HG02884 (cell line): ENCODE measurements at regions not wholly inside any gene's neighbourhood (a gene's known extent, or its start where the extent isn't known, plus 50 kb on each side); places are given as distances from the start of the nearest gene placed in this dataset.
"Not testable (repeated sequence)": the region's sequence is repeated elsewhere in the genome, so short reads cannot be mapped to it uniquely, and the experiment has no call there.

Experiments used
- ATAC-seq: cut with Tn5 transposase; IDR thresholded peaks from one replicate; pipeline ENCODE4 v1.9.1; 2021; ENCODE audit warnings: mild to moderate bottlenecking, moderate library complexity; ENCODE audit not compliant: unreplicated experiment

GRCh38 chr4:129248621-129249020, 152.7 kb downstream of the C4orf33 start:
- no peak for ATAC-seq

GRCh38 chr4:129254126-129254525, 158.2 kb downstream of the C4orf33 start:
- no peak for ATAC-seq

- ATAC-seq: no peak
Observed at GRCh38 chr4:129254526-129254925, 158.6 kb downstream of the C4orf33 start.

DNA sequence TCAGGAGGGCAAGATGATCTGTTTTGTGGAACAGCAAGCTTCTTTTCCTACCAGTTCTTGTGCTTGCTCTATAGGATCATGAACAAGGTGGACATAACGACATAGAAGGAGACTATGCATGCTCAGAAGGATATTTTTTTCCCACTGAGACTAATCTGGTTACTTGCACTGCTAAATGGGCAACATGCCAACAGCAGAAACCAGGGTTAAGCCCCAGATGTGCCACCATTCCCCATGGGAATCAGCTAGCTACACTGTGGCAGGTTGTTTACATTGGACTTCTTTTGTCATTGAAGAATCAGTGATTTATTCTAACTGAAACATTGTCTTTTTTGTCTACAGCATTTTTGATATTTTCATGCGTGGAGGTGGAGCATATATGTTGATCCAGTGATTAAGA, 165.6 kb downstream of the C4orf33 start:
- ATAC-seq: no peak

DNA sequence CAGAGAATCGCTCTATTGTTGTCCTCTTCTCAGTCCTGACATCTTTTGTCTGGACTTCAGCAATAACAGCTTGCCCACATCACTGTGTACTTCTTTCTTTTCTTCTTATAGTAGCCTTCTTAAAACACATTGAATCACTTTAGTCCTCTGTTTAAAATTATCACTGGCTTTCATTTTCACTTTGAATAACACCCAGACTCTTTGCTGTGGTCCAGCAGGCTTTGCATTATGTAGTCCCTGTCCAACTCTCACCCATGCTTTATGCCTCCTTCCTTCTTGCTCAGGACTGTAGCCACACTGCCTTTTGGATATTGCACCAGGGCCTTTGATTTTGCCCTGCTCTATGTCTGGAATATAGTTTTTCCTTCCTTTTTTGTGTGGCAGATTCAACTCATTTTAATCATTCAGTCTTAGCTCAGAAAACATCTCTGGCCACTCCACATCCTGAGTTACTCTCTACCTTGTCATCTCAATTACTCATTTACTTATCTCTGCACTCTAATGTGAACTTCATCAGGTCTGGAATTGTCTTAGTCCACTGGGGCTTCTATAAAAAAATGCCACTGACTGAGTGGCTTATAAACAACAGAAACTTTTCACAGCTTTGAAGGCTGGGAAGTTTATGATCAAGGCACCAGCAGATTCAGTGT, 168.2 kb downstream of the C4orf33 start:
- ATAC-seq: peak; percentile 98

DNA sequence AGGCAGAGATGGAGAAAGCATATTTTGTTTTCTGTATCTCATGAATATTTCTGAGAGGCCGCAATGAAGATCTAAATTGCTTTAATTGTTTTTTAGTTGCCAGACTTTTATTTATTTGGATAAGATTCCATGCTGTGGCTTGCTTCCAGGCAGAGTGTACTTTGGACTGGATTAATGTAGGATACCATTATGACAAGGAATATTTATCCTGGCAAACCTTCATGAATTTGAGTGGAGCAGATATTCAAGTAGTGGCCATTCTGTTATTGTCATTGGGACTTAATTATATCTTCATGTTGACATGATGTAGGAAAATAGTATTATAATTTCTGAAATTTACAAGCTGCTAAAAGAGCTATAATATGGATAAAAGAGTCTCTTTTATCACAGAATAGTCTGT, 182.9 kb downstream of the C4orf33 start:
- no peak for ATAC-seq

GRCh38 chr4:129282293-129282692, 186.3 kb downstream of the C4orf33 start:
- ATAC-seq: no peak

- ATAC-seq: not testable (repeated sequence)
Observed at GRCh38 chr4:129292194-129292593, 196.2 kb downstream of the C4orf33 start.

GRCh38 chr4:129314781-129315180, 218.8 kb downstream of the C4orf33 start:
- no peak for ATAC-seq

DNA sequence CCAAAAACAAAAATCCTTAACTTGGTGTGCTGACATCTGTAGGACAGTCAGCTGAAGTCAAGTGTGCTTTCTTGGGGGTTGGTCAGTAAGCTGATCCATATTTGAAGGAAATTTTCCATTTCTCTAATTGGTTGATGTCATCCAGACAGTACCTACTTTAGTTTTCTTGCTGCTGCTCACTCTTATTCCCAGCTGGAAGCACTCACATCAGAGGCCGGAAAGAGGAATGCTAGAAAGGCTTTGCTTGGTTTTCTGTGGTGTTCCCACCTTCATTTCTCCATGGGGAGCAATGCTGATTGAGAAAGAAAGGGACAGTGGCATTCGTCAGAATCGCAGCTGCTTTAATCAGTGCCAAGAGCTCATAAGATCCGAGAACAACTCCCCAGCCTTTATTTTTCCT, 227.0 kb downstream of the C4orf33 start:
- ATAC-seq: no peak

DNA sequence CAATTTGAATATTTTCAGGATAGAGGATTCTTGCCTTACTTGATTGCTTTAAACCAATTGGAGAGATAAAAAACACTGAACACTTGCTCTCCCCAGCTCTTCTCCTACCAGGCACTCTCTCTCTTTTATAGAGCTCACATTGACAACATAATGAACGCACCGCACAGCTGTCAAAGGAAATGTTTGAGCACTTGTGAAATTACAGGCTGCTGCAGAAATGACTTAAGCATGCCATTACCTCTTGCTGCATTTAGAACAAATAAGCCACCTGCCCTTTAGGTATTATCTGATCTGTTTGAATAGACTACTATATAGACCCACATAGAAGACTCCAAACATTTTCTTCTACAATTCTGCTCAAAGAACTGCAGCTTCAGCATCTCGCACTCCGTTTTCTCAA, 227.7 kb downstream of the C4orf33 start:
- ATAC-seq: no peak

DNA sequence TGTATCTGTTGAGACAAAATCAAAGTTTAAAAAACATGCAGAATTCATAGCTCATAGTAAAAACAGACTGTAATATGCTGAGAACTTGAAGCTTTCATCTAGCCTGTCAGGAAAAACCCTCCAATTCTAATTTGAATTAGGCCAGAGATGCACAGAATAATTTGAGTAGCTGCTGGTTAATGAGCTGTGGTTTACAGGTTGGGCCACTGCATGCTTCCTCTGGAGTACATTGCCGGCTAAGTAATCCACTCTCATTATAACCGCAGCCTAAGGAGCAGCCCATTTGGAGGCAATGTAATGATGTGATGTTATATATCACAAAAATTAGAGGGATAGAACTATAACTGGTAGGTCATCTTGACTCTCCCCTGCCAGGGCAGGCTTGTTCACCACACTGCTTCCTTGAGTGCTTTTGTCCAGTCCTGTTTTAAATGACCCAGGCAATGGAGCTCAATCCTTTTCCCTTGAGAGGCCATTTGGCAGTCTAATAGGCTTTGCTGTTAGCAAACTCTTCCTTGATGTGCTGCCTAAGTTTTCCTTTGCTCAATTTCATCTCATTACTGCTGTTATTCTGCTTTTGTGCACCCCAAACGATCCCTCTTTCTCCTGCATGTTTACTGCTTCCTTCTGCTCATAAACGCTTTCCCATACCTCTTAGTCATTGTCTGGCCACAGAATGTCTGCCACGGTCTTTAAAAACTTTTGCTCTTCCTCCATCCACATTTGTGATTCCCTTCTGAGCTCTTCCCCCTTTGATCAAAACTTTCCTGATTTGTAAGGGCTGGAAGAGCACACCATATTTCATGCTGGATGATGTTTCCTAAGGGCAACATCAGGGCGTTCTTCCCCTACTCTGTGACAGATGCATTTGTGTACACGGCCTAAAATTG, 230.9 kb downstream of the C4orf33 start:
- no peak for ATAC-seq

- no peak for ATAC-seq
Observed at GRCh38 chr4:129327637-129328036, 231.7 kb downstream of the C4orf33 start.

DNA sequence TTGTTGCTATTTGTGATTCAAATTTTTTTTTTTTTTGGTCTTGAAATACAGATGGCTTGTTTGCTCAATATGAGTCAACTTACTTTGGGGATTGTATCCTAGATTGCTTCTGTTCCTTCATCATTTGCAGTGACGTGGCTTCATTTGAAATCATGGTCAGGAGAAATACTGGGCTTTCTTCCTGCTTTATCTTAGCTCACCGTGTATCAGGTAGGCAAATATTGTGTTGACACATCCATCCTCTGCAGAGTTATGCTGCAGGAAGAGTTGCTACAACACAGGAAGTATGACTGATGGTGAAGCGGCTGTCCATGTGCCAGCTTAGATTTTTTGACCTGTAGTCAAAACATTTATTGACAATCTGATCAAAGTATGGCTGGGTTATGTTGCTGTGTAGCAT, 232.2 kb downstream of the C4orf33 start:
- no peak for ATAC-seq

DNA sequence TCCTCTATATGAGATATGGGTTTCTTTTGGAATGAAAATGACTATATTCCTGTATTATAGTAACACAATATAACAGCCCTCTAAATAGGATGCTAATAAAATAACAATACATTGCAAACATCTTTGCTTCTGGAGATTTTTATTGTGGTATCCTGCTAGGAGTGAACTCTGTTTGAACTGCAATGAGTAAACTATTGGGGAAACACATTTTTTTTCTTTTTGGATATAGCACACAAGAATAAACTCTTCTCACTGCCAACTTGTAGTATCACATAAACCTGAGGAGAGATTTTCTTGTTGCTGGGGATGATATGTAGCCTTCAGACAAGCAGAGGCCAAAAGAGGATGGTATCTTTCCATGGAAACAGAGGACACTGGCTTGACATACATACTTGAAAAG, 238.2 kb downstream of the C4orf33 start:
- ATAC-seq: no peak

GRCh38 chr4:129335276-129335675, 239.3 kb downstream of the C4orf33 start:
- ATAC-seq: no peak

DNA sequence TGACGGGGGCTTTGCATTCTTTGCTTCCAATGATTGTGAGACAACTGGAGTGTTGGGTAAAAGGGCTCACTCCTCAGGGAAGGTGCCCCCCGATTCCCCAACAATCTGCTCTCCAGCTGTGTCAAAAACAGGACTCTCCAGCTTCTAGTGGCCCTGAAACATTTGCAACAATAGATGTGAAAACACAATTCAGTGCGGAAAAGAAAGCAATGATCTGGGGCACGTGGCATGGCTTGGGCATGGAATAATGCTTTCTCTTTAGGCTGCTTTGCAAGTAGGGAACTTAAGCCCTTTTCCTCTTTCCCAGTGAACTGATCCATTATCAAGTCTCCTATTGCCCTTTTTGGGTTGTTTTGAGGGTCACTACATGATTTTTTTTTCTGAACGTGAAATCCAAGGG, 239.9 kb downstream of the C4orf33 start:
- ATAC-seq: no peak

GRCh38 chr4:129336457-129337227, 240.7 kb downstream of the C4orf33 start:
- no peak for ATAC-seq

- ATAC-seq: no peak
Observed at GRCh38 chr4:129337228-129337620, 241.3 kb downstream of the C4orf33 start.

GRCh38 chr4:129342819-129343408, 247.0 kb downstream of the C4orf33 start:
- no peak for ATAC-seq

DNA sequence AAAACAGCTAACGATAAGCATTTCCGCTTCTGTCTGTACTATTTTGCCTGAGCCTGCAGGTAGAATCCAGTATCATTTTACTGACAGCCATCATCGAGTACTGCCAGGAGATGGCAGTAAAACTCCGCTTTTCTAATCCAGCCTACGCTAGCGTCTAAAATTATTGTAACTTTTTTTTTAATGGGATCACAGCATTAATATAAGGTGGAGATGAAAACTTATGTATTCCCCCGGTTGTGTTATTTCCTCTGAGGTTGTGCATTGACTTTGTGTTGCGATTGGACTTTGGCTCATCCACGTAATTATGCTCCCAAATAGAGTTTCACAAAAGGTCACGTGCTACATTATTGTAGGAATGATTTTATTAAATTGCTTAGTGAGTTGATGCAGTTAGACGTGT, 248.1 kb downstream of the C4orf33 start:
- ATAC-seq: no peak
